H9 (cell line): ENCODE measurements at regions not wholly inside any gene's neighbourhood (a gene's known extent, or its start where the extent isn't known, plus 50 kb on each side); places are given as distances from the start of the nearest gene placed in this dataset.
A peak's percentile ranks its signal among the peaks of the same experiment; 100 is the strongest.

Source experiments
- DNase-seq: peaks from one replicate; pipeline ENCODE4 v3.0.0-alpha.2; 2017
- H2AFZ ChIP-seq: one replicate; pipeline ENCODE4 v1.6.1; 2013; ENCODE audit warnings: mild to moderate bottlenecking, low read length, control low read depth, moderate library complexity
- H2AK5ac ChIP-seq: 2 replicates; pipeline ENCODE4 v1.6.1; 2013; ENCODE audit warnings: low read length, control low read depth, mixed read lengths; ENCODE audit not compliant: insufficient read length
- H2BK120ac ChIP-seq: one replicate; pipeline ENCODE4 v1.6.1; 2013; ENCODE audit warnings: low read depth, mild to moderate bottlenecking, low read length, control low read depth, inconsistent platforms; ENCODE audit not compliant: poor library complexity, severe bottlenecking
- H2BK12ac ChIP-seq: 2 replicates; pipeline ENCODE4 v1.6.1; 2013; ENCODE audit warnings: low read length, control low read depth, mixed read lengths, low read depth; ENCODE audit not compliant: insufficient read length
- H2BK15ac ChIP-seq: 2 replicates; pipeline ENCODE4 v1.6.1; 2013; ENCODE audit warnings: low read depth, low read length, control low read depth
- H2BK20ac ChIP-seq: one replicate; pipeline ENCODE4 v1.6.1; 2013; ENCODE audit warnings: low read depth, mild to moderate bottlenecking, low read length, control low read depth, inconsistent platforms; ENCODE audit not compliant: poor library complexity, severe bottlenecking
- H2BK5ac ChIP-seq: 2 replicates; pipeline ENCODE4 v1.6.1; 2013; ENCODE audit warnings: low read length, control low read depth, mixed read lengths; ENCODE audit not compliant: insufficient read length
- H3K14ac ChIP-seq: 2 replicates; pipeline ENCODE4 v1.6.1; 2013; ENCODE audit warnings: low read length, control low read depth; ENCODE audit not compliant: insufficient read depth
- H3K18ac ChIP-seq: 2 replicates; pipeline ENCODE4 v1.6.1; 2013; ENCODE audit warnings: low read depth, mild to moderate bottlenecking, mixed read lengths, low read length, control low read depth; ENCODE audit not compliant: insufficient read length
- H3K23ac ChIP-seq: 2 replicates; pipeline ENCODE4 v1.6.1; 2013; ENCODE audit warnings: low read length, control low read depth, mixed read lengths, low read depth; ENCODE audit not compliant: insufficient read length
- H3K23me2 ChIP-seq: 2 replicates; pipeline ENCODE4 v1.6.1; 2013; ENCODE audit warnings: low read depth, mild to moderate bottlenecking, mixed read lengths, low read length, control low read depth; ENCODE audit not compliant: insufficient read length, poor library complexity, severe bottlenecking
- H3K27ac ChIP-seq: 2 replicates; pipeline ENCODE4 v1.5.1; 2013; ENCODE audit warnings: low read length, control low read depth, mixed read lengths, low read depth; ENCODE audit not compliant: insufficient read length
- H3K27me3 ChIP-seq: 2 replicates; pipeline ENCODE4 v1.6.1; 2013; ENCODE audit warnings: low read length, control low read depth, inconsistent platforms; ENCODE audit not compliant: insufficient read depth
- H3K4ac ChIP-seq: 2 replicates; pipeline ENCODE4 v1.6.1; 2013; ENCODE audit warnings: low read depth, mild to moderate bottlenecking, control low read depth, inconsistent platforms, low read length, moderate library complexity
- H3K4me1 ChIP-seq: 2 replicates; pipeline ENCODE4 v1.6.1; 2013; ENCODE audit warnings: low read length, control low read depth, inconsistent platforms; ENCODE audit not compliant: insufficient read depth
- H3K4me2 ChIP-seq: 2 replicates; pipeline ENCODE4 v1.6.1; 2013; ENCODE audit warnings: low read length, control low read depth, mixed read lengths; ENCODE audit not compliant: insufficient read length, insufficient read depth
- H3K56ac ChIP-seq: 2 replicates; pipeline ENCODE4 v1.6.1; 2013; ENCODE audit warnings: low read depth, mild to moderate bottlenecking, mixed read lengths, low read length, control low read depth; ENCODE audit not compliant: insufficient read length
- H3K79me1 ChIP-seq: 2 replicates; pipeline ENCODE4 v1.6.1; 2013; ENCODE audit warnings: low read depth, mild to moderate bottlenecking, moderate library complexity, low read length, control low read depth, inconsistent platforms; ENCODE audit not compliant: insufficient read depth, poor library complexity, severe bottlenecking
- H3K79me2 ChIP-seq: 2 replicates; pipeline ENCODE4 v1.6.1; 2013; ENCODE audit warnings: low read length, control low read depth, inconsistent platforms; ENCODE audit not compliant: insufficient read depth
- H3K9ac ChIP-seq: 2 replicates; pipeline ENCODE4 v1.6.1; 2013; ENCODE audit warnings: low read length, control low read depth, mixed read lengths; ENCODE audit not compliant: insufficient read length; ENCODE audit errors: extremely low read depth
- H3K9me3 ChIP-seq: one replicate; pipeline ENCODE4 v1.6.1; 2013; ENCODE audit warnings: low read depth, low read length, inconsistent platforms; ENCODE audit not compliant: control insufficient read depth
- H3T11ph ChIP-seq: one replicate; pipeline ENCODE4 v1.6.1; 2013; ENCODE audit warnings: mild to moderate bottlenecking, low read length, control low read depth, inconsistent platforms
- H4K20me1 ChIP-seq: one replicate; pipeline ENCODE4 v1.6.1; 2013; ENCODE audit not compliant: control insufficient read depth, insufficient read length, insufficient read depth
- H4K5ac ChIP-seq: 2 replicates; pipeline ENCODE4 v1.6.1; 2013; ENCODE audit warnings: low read depth, mild to moderate bottlenecking, mixed read lengths, low read length, control low read depth; ENCODE audit not compliant: insufficient read length
- H4K8ac ChIP-seq: replicated peaks from 2 replicates; pipeline ENCODE4 v1.6.1; 2013; ENCODE audit warnings: low read length, control low read depth, mixed read lengths, low read depth; ENCODE audit not compliant: insufficient read length
- H4K91ac ChIP-seq: 2 replicates; pipeline ENCODE4 v1.6.1; 2013; ENCODE audit warnings: low read depth, mild to moderate bottlenecking, moderate library complexity, mixed read lengths, low read length, control low read depth; ENCODE audit not compliant: insufficient read length
- H3K27ac Mint-ChIP-seq, 3 experiments: 2 replicates in 2 of 3; 3 replicates in 1 of 3; pipeline ENCODE4 v1.8.0; 2020 to 2021; ENCODE audit warnings: mixed read lengths in 3 of 3, mild to moderate bottlenecking in 1 of 3, moderate library complexity in 1 of 3
- H3K27me3 Mint-ChIP-seq: 2 replicates; pipeline ENCODE4 v1.8.0; 2021; ENCODE audit warnings: low read depth, mild to moderate bottlenecking, moderate library complexity, mixed read lengths
- H3K36me3 Mint-ChIP-seq, 3 experiments: 2 replicates in 2 of 3; 3 replicates in 1 of 3; pipeline ENCODE4 v1.8.0; 2020 to 2021; ENCODE audit warnings: low read depth in 3 of 3, mixed read lengths in 3 of 3; ENCODE audit not compliant: insufficient read depth in 1 of 3
- H3K4me1 Mint-ChIP-seq, 2 experiments: 2 replicates each; pipeline ENCODE4 v1.8.0; 2020; ENCODE audit warnings: mixed read lengths in 2 of 2
- H3K4me3 Mint-ChIP-seq, 2 experiments: 2 replicates in 1 of 2; 3 replicates in 1 of 2; pipeline ENCODE4 v1.8.0; 2020 to 2021; ENCODE audit warnings: mild to moderate bottlenecking in 2 of 2, mixed read lengths in 2 of 2, moderate library complexity in 1 of 2
- H3K9me3 Mint-ChIP-seq, 2 experiments: 2 replicates in 1 of 2; 3 replicates in 1 of 2; pipeline ENCODE4 v1.8.0; 2020; ENCODE audit warnings: mild to moderate bottlenecking in 2 of 2, mixed read lengths in 2 of 2, moderate library complexity in 1 of 2
- CTCF ChIP-seq: fragments of 200-600 bp; sonication (generic); conservative IDR thresholded peaks from 3 replicates; pipeline ENCODE4 v1.8.0; 2021; ENCODE audit warnings: antibody characterized with exemption, mild to moderate bottlenecking
- WGBS: extraction: QIAGEN DNeasy Blood & Tissue Kit; methylation state at CpG from one replicate; pipeline ENCODE4 v1.1.7; 2013; ENCODE audit warnings: missing lambda C conversion rate, low lambda C conversion rate, mixed read lengths; ENCODE audit not compliant: insufficient read length; ENCODE audit errors: extremely low coverage; 5-methylcytosine and 5-hydroxymethylcytosine counted together

- H2BK15ac ChIP-seq: no peak overlapping the region
- no peak overlapping the region for H2BK5ac ChIP-seq
- no peak overlapping the region for H4K5ac ChIP-seq
- no peaks in the 10 kb centered on the region for H4K20me1 ChIP-seq
- H2BK12ac ChIP-seq: no peak overlapping the region
- peaks cover 0 to 2% of the 10 kb centered on the region in 2 experiments; a peak in 3 of 5 replicates for H3K9me3 Mint-ChIP-seq
- no CpG with 5 or more reads among the region's 2 CpGs for WGBS
- no peak overlapping the region for H3K9ac ChIP-seq
- H3K27ac ChIP-seq: no peak overlapping the region
- H3K14ac ChIP-seq: no peak overlapping the region
- H3K23me2 ChIP-seq: no peaks in the 10 kb centered on the region
- H3K9me3 ChIP-seq: no peaks in the 10 kb centered on the region
- no peak overlapping the region for H3K18ac ChIP-seq
- H2BK120ac ChIP-seq: no peak overlapping the region
- no peaks in the 10 kb centered on the region for H3K79me2 ChIP-seq
- no peaks in the 10 kb centered on the region for H3K79me1 ChIP-seq
- no peak overlapping the region for H2AK5ac ChIP-seq
- TF ChIP-seq CTCF: no peak
- no peak overlapping the region for H3K56ac ChIP-seq
- no peak overlapping the region for H2BK20ac ChIP-seq
- H2AFZ ChIP-seq: no peak overlapping the region
- H3K36me3 Mint-ChIP-seq: peaks cover 0 to 12% (median 2%) of the 10 kb centered on the region in 3 experiments; a peak in 2 of 7 replicates
- no peak for DNase-seq
- H4K8ac ChIP-seq: no peak overlapping the region
- peak overlapping the region in 2 of 3 experiments; percentile 2 to 51; a peak in 3 of 7 replicates for H3K27ac Mint-ChIP-seq
- no peak overlapping the region for H4K91ac ChIP-seq
- H3K4me2 ChIP-seq: no peak overlapping the region
- H3K27me3 Mint-ChIP-seq: no peaks in the 10 kb centered on the region
- H3K4me1 ChIP-seq: no peaks in the 10 kb centered on the region; the same call in 1 of the 2 replicates
- H3K23ac ChIP-seq: no peak overlapping the region
- H3T11ph ChIP-seq: no peak overlapping the region
- no peak overlapping the region for H3K4ac ChIP-seq
- peaks cover 19 to 26% of the 10 kb centered on the region in 2 experiments for H3K4me1 Mint-ChIP-seq
- H3K4me3 Mint-ChIP-seq: no peak overlapping the region
- no peaks in the 10 kb centered on the region for H3K27me3 ChIP-seq
Measured at GRCh38 chr16:58923094-58923493, 189.0 kb upstream of the GOT2 start.
